ENCODE measurements at regions not wholly inside any gene's neighbourhood (a gene's known extent, or its start where the extent isn't known, plus 50 kb on each side); places are given as distances from the start of the nearest gene placed in this dataset.

GRCh38 chr2:42962508-42962953, 170.1 kb upstream of the HAAO start:
- no peak overlapping the region for H3K27ac ChIP-seq
- TF ChIP-seq CTCF (conservative IDR thresholded peaks at IDR 0.05): no peak

GRCh38 chr2:42961961-42962360, 169.6 kb upstream of the HAAO start:
- no peak for TF ChIP-seq CTCF (conservative IDR thresholded peaks at IDR 0.05)
- H3K27ac ChIP-seq: no peak overlapping the region

- no peak overlapping the region for H3K27ac ChIP-seq
Measured at GRCh38 chr2:42961385-42961811, 169.0 kb upstream of the HAAO start.

GRCh38 chr2:42960842-42961180, 168.4 kb upstream of the HAAO start:
- TF ChIP-seq CTCF (conservative IDR thresholded peaks at IDR 0.05): no peak
- H3K27ac ChIP-seq: no peak overlapping the region

More at GRCh38 chr2:42961385-42961811, 169.0 kb upstream of the HAAO start:
- TF ChIP-seq CTCF (conservative IDR thresholded peaks at IDR 0.05): no peak

GRCh38 chr2:42960002-42960841, 167.8 kb upstream of the HAAO start:
- no peak overlapping the region for H3K27ac ChIP-seq
- TF ChIP-seq CTCF (conservative IDR thresholded peaks at IDR 0.05): no peak

GRCh38 chr2:42959234-42960001, 167.0 kb upstream of the HAAO start:
- H3K27ac ChIP-seq: no peak overlapping the region
- TF ChIP-seq CTCF (conservative IDR thresholded peaks at IDR 0.05): no peak

- H3K27ac ChIP-seq: no peak overlapping the region
- no peak for TF ChIP-seq CTCF (conservative IDR thresholded peaks at IDR 0.05)
Measured at GRCh38 chr2:42958741-42959233, 166.4 kb upstream of the HAAO start.

Measured in VCaP (cell line).